ENCODE measurements at regions not wholly inside any gene's neighbourhood (a gene's known extent, or its start where the extent isn't known, plus 50 kb on each side); places are given as distances from the start of the nearest gene placed in this dataset.

DNA sequence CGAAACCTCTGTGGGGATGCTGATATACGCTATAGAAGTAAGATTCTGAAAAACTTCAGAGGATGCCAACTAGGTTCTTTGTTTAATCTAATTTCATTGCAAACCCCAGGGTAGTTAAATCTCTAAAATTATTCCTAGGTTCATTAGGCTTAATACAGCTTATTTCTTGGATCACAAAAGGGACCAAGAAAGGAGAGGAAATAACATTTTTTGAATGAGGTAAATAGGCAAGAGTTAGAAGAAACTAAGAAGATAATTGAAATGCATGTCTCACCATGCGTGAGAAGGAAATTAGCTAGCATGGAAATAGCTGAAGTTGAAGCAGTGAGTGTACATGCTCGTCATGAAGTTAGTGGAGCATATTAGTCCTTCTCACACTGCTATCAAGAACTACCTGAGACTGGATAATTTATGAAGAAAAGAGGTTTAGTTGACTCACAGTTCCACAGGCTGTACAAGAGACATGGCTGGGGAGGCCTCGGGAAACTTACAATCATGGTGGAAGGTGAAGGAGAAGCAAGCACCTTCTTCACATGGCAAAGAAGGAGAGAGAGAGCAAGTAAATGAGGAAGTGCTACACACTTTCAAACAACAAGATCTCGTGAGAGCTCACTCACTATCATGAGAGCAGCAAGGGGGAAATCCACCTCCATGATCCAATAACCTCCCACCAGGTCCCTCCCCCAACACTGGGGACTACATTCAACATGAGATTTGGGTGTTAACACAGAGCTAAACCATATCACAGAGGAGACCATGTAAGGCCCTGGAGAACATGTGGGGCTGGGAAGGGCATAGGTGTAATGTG lies 125.1 kb upstream of the OSMR start:
- Histone ChIP-seq H3K4me3 (ENCODE audit: extremely low read depth in 1 of 4, insufficient read depth in 2 of 4, low read depth in 3 of 4, low read length in 4 of 4) (no peak overlapping the region), H3K56ac (replicated peaks; ENCODE audit: insufficient read length, low read depth, low read length) (no peak overlapping the region), H3K18ac (ENCODE audit: extremely low read depth, low read length) (no peak overlapping the region), H3K4me2 (ENCODE audit: insufficient read depth in 1 of 2, low read depth in 2 of 2, low read length in 2 of 2) (no peak overlapping the region), H3K9me3 (ENCODE audit: insufficient read depth in 2 of 2, low read depth in 1 of 2, low read length in 1 of 2) (no peaks in the 10 kb centered on the region), H2BK20ac (ENCODE audit: low read length) (no peak overlapping the region), H2BK12ac (ENCODE audit: low read depth, low read length) (no peak overlapping the region), H4K20me1 (replicated peaks in 1 of 2; ENCODE audit: control insufficient read depth in 1 of 2, insufficient read depth in 2 of 2, low read length in 2 of 2) (no peaks in the 10 kb centered on the region), H4K91ac (replicated peaks; ENCODE audit: insufficient read length, low read length) (no peak overlapping the region), H3K79me2 (ENCODE audit: control insufficient read depth in 1 of 2, insufficient read depth in 2 of 2, low read length in 2 of 2) (no peaks in the 10 kb centered on the region), H3K27me3 (replicated peaks in 1 of 4; ENCODE audit: control insufficient read depth in 3 of 4, extremely low read depth in 1 of 4, insufficient read depth in 3 of 4, low read length in 3 of 4) (no peaks in the 10 kb centered on the region), H2BK120ac (replicated peaks; ENCODE audit: low read depth, low read length) (no peak overlapping the region), H3K23me2 (ENCODE audit: low read depth, low read length) (no peaks in the 10 kb centered on the region; the same call in 1 of the 2 replicates), H3K36me3 (ENCODE audit: control insufficient read depth in 2 of 4, insufficient read depth in 4 of 4, low read length in 3 of 4) (no peaks in the 10 kb centered on the region), H3K4me1 (replicated peaks in 1 of 4; ENCODE audit: control insufficient read depth in 3 of 4, insufficient read depth in 4 of 4, low read length in 3 of 4) (peaks cover 1 to 9% (median 4%) of the 10 kb centered on the region in 4 experiments; a peak in 4 of 7 replicates), H3K4ac (replicated peaks; ENCODE audit: insufficient read length, low read depth, low read length) (no peak overlapping the region), H2AK5ac (ENCODE audit: low read depth, low read length) (no peak overlapping the region), H3K27ac (ENCODE audit: low read depth, low read length) (no peak overlapping the region), H3K23ac (ENCODE audit: insufficient read length) (no peak overlapping the region), H3K14ac (ENCODE audit: insufficient read length) (no peak overlapping the region), H3K79me1 (ENCODE audit: low read depth, low read length) (no peaks in the 10 kb centered on the region), H2AFZ (ENCODE audit: low read length) (no peak overlapping the region), H4K5ac (ENCODE audit: insufficient read length, low read depth, low read length) (no peak overlapping the region), H3K9ac (replicated peaks in 1 of 4; ENCODE audit: extremely low read depth in 1 of 4, low read depth in 3 of 4, low read length in 3 of 4) (no peak overlapping the region), H2BK15ac (ENCODE audit: low read length) (no peak overlapping the region), H4K8ac (ENCODE audit: extremely low read depth, insufficient read depth, low read length) (no peak overlapping the region), H2BK5ac (ENCODE audit: low read depth, low read length) (no peak overlapping the region)
- FAIRE-seq (no peak), DNase-seq (ENCODE audit: low read depth in 1 of 2, low spot score in 2 of 2) (no peak)
- whole genome bisulfite sequencing, 2 experiments (ENCODE audit: extremely low coverage in 1 of 2, insufficient coverage in 1 of 2, insufficient read length in 1 of 2, insufficient replicate concordance in 2 of 2, low coverage in 1 of 2, low lambda C conversion rate in 2 of 2, missing lambda C conversion rate in 1 of 2) = 92% methylated on average over 6 of the region's 6 CpGs; no CpG with 5 or more reads in 1 of the 2 experiments
- POLR2A ChIA-PET (ENCODE audit: partially characterized antibody) = no interaction called here
- CTCF ChIA-PET (ENCODE audit: partially characterized antibody) = no interaction called here
- TF ChIP-seq SP4 (IDR thresholded peaks at IDR 0.05; ENCODE audit: low read length) (no peak), BACH1 (IDR thresholded peaks at IDR 0.05; ENCODE audit: low read length) (no peak), SIX5 (IDR thresholded peaks at IDR 0.05; ENCODE audit: low read depth, low read length) (no peak), TBP (IDR thresholded peaks at IDR 0.05; ENCODE audit: low read depth, low read length) (no peak), TAF7 (optimal IDR thresholded peaks at IDR 0.05; ENCODE audit: borderline replicate concordance, low read depth, low read length) (no peak), RNF2 (IDR thresholded peaks at IDR 0.05; ENCODE audit: borderline replicate concordance, low read depth, low read length, missing control alignments, poor library complexity, severe bottlenecking) (no peak), EGR1 (IDR thresholded peaks at IDR 0.05; ENCODE audit: borderline replicate concordance, low read depth, low read length) (no peak), GABPA (IDR thresholded peaks at IDR 0.05; ENCODE audit: borderline replicate concordance, insufficient read depth, low read length) (no peak), POU5F1 (IDR thresholded peaks at IDR 0.05; ENCODE audit: low read depth, low read length) (no peak), ASH2L (IDR thresholded peaks at IDR 0.05; ENCODE audit: low read length) (no peak), POLR2A (IDR thresholded peaks at IDR 0.05; ENCODE audit: control extremely low read depth in 1 of 2, low read depth in 2 of 2, low read length in 2 of 2) (no peak), RXRA (IDR thresholded peaks at IDR 0.05; ENCODE audit: insufficient read depth, low read depth, low read length) (no peak), SRF (IDR thresholded peaks at IDR 0.05; ENCODE audit: low read depth, low read length) (no peak)
- TF ChIP-seq, protein P1, sequence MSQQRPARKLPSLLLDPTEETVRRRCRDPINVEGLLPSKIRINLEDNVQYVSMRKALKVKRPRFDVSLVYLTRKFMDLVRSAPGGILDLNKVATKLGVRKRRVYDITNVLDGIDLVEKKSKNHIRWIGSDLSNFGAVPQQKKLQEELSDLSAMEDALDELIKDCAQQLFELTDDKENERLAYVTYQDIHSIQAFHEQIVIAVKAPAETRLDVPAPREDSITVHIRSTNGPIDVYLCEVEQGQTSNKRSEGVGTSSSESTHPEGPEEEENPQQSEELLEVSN (IDR thresholded peaks at IDR 0.05) = no peak

Measured in H1 (cell line).